ENCODE measurements at regions not wholly inside any gene's neighbourhood (a gene's known extent, or its start where the extent isn't known, plus 50 kb on each side); places are given as distances from the start of the nearest gene placed in this dataset.

GRCh38 chr9:31166516-31166915 lies 1217.9 kb upstream of the ACO1 start:
- intact Hi-C loops (cut with DNase I) = no loop called here
- Histone ChIP-seq H3K27me3 (no peaks in the 10 kb centered on the region), H3K4me1 (no peaks in the 10 kb centered on the region), H3K4me3 (no peak overlapping the region), H3K36me3 (no peaks in the 10 kb centered on the region), H3K9me3 (peaks cover 0 to 2% (median 0%) of the 10 kb centered on the region in 12 donors), H3K27ac (no peak overlapping the region)
- ATAC-seq (no peak), DNase-seq (peak in 1 of 5 donors; percentile 15)
- WGBS, 4 donors = 61 to 72% (median 64%) methylated on average over 4 of the region's 4 CpGs
- TF ChIP-seq POLR2A (IDR thresholded peaks at IDR 0.05) (no peak), CTCF (IDR thresholded peaks at IDR 0.05) (no peak)

DNA sequence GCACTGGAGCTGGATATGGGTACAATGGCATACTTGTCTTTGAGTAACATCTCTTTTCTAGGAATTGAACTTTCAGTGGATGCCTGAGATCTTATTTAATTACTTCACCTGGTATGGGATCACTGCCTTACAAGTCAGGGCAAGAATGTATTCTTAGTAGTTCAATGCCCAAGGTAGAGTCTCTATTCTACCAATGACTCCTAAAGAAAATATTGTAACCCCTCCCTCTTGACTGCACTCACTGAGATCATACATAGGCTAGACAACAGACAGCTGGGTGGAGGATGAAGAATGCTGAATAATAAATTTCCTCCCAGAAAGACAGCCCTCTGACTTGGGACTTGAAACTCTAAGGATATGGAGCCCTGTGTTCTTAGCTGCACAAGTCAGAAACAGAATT lies 1216.3 kb upstream of the ACO1 start:
- intact Hi-C loops (cut with DNase I) = no loop called here
- DNase-seq = no peak
- Histone ChIP-seq H3K4me1 (no peaks in the 10 kb centered on the region), H3K9me3 (no peaks in the 10 kb centered on the region), H3K27ac (no peak overlapping the region), H3K4me3 (no peak overlapping the region), H3K36me3 (no peaks in the 10 kb centered on the region), H3K27me3 (no peaks in the 10 kb centered on the region)
- no peak for TF ChIP-seq CTCF (IDR thresholded peaks at IDR 0.05)
- TF ChIP-seq POLR2A (IDR thresholded peaks at IDR 0.05) = no peak
- no peak for ATAC-seq

DNA sequence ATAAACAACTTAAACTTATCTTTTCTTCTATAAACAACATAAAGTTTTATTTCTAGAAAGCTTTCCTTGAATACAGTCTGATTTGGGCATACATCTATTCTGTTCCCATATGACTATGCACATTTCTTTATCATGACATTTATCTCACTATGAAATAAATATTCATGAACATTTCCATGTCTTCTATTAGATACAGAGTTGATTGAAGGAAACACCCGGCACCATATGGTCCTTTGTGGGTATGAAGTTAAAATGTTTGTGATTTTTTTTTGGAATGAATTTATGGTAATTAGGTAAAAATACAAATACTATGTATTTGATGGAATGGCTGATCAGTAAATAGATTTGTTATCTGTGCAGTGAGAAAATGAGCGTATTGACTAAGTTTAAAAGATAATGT lies 1209.8 kb upstream of the ACO1 start:
- no peaks in the 10 kb centered on the region for H3K4me1 ChIP-seq
- TF ChIP-seq CTCF (IDR thresholded peaks at IDR 0.05) (no peak), POLR2A (IDR thresholded peaks at IDR 0.05) (no peak)
- ATAC-seq = no peak
- H3K27ac ChIP-seq = no peak overlapping the region
- WGBS, 4 donors = 73 to 79% (median 76%) methylated on average over 2 of the region's 2 CpGs
- no peak overlapping the region for H3K4me3 ChIP-seq
- intact Hi-C loops (cut with DNase I) = no loop called here
- peaks cover 0 to 3% (median 0%) of the 10 kb centered on the region in 12 donors for H3K9me3 ChIP-seq
- no peaks in the 10 kb centered on the region for H3K36me3 ChIP-seq
- no peaks in the 10 kb centered on the region for H3K27me3 ChIP-seq
- DNase-seq = no peak

- 86 to 92% (median 90%) methylated on average over 2 of the region's 2 CpGs for WGBS, 4 donors
- no peak for DNase-seq
- Histone ChIP-seq H3K36me3 (no peaks in the 10 kb centered on the region), H3K27ac (no peak overlapping the region), H3K4me1 (no peaks in the 10 kb centered on the region), H3K9me3 (peaks cover 0 to 3% (median 0%) of the 10 kb centered on the region in 12 donors), H3K4me3 (no peak overlapping the region), H3K27me3 (no peaks in the 10 kb centered on the region)
- TF ChIP-seq CTCF (IDR thresholded peaks at IDR 0.05) (no peak), POLR2A (IDR thresholded peaks at IDR 0.05) (no peak)
- intact Hi-C loops (cut with DNase I) = no loop called here
- no peak for ATAC-seq
Observed at GRCh38 chr9:31183866-31184265, 1200.6 kb upstream of the ACO1 start.
